ENCODE measurements at regions not wholly inside any gene's neighbourhood (a gene's known extent, or its start where the extent isn't known, plus 50 kb on each side); places are given as distances from the start of the nearest gene placed in this dataset.

DNA sequence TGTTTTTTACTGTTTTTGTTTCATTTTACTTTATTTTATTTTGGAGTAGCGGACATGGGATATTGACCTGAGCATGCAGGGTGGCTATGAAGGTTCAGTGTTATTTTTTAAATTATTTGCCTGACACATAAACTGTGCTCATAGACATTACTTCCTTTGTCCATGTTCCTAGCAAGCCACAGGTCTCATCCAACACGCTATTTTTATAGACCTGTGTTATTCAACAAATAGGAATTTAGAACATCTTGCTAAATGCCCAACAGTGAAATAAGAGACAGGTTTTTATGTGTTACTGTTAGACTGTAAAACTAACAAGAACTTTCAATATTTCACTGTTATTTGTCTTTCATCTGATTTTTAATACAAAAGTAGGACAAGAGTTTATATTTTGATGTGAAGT is 756.4 kb downstream of the KCNT2 start:
- TF ChIP-seq CTCF (conservative IDR thresholded peaks at IDR 0.05; ENCODE audit: low read length) = no peak
- TF ChIP-seq EZH2phosphoT487 (IDR thresholded peaks at IDR 0.05; ENCODE audit: borderline replicate concordance) = no peak

Measured in Loucy (cell line).